ENCODE measurements at regions not wholly inside any gene's neighbourhood (a gene's known extent, or its start where the extent isn't known, plus 50 kb on each side); places are given as distances from the start of the nearest gene placed in this dataset.

DNA sequence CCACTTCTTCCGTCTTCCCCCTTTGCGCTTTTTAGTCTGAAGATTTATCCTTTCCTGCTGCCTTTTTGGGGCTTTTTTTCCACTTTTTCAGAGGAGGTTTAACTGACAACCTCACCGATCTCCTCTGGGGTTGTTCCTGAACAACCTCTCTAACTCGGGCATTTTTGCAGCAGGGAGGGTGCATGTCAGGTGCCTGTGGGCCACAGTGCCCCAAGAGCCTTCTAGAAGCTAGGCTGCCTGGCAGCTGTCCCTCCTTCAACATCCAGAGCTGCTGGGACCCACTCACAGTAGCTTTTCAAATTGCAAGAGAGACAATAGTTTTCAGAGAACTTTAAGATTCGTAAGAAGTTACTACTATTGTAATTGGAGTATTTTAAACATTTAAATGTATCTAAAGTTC is 1112.4 kb upstream of the CNTN5 start:
- TF ChIP-seq, protein P1, sequence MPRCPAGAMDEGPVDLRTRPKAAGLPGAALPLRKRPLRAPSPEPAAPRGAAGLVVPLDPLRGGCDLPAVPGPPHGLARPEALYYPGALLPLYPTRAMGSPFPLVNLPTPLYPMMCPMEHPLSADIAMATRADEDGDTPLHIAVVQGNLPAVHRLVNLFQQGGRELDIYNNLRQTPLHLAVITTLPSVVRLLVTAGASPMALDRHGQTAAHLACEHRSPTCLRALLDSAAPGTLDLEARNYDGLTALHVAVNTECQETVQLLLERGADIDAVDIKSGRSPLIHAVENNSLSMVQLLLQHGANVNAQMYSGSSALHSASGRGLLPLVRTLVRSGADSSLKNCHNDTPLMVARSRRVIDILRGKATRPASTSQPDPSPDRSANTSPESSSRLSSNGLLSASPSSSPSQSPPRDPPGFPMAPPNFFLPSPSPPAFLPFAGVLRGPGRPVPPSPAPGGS (IDR thresholded peaks at IDR 0.05) = no peak
- TF ChIP-seq CEBPB (IDR thresholded peaks at IDR 0.05) = no peak
- TF ChIP-seq, protein P2, sequence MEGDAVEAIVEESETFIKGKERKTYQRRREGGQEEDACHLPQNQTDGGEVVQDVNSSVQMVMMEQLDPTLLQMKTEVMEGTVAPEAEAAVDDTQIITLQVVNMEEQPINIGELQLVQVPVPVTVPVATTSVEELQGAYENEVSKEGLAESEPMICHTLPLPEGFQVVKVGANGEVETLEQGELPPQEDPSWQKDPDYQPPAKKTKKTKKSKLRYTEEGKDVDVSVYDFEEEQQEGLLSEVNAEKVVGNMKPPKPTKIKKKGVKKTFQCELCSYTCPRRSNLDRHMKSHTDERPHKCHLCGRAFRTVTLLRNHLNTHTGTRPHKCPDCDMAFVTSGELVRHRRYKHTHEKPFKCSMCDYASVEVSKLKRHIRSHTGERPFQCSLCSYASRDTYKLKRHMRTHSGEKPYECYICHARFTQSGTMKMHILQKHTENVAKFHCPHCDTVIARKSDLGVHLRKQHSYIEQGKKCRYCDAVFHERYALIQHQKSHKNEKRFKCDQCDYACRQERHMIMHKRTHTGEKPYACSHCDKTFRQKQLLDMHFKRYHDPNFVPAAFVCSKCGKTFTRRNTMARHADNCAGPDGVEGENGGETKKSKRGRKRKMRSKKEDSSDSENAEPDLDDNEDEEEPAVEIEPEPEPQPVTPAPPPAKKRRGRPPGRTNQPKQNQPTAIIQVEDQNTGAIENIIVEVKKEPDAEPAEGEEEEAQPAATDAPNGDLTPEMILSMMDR (IDR thresholded peaks at IDR 0.05) = no peak
- no peak for TF ChIP-seq POLR2A (IDR thresholded peaks at IDR 0.05; ENCODE audit: low read length)
- TF ChIP-seq ZNF302 (CRISPR knock-in tag; IDR thresholded peaks at IDR 0.05) = no peak
- TF ChIP-seq MYC (IDR thresholded peaks at IDR 0.05; ENCODE audit: borderline replicate concordance, low read length) = no peak

All from A549 (cell line).